Neural progenitor cell (in vitro differentiated cells): ENCODE measurements at regions not wholly inside any gene's neighbourhood (a gene's known extent, or its start where the extent isn't known, plus 50 kb on each side); places are given as distances from the start of the nearest gene placed in this dataset.

Experiments
- DNase-seq: peaks from one replicate; pipeline ENCODE4 v3.0.0-alpha.2; 2016; ENCODE audit warnings: low spot score
- H2AFZ ChIP-seq: fragments of 200-600 bp; sonication (generic); replicated peaks from 2 replicates; pipeline ENCODE4 v1.6.1; 2016; ENCODE audit warnings: antibody characterized with exemption
- H3F3A ChIP-seq: fragments of 200-600 bp; sonication (generic); 2 replicates; pipeline ENCODE4 v1.6.1; 2016; ENCODE audit warnings: antibody characterized with exemption, low read depth
- H3K27ac ChIP-seq: fragments of 200-600 bp; sonication (generic); 2 replicates; pipeline ENCODE4 v1.5.1; 2016; ENCODE audit warnings: mild to moderate bottlenecking
- H3K27me3 ChIP-seq: fragments of 200-600 bp; sonication (generic); 2 replicates; pipeline ENCODE4 v1.6.1; 2016; ENCODE audit warnings: mild to moderate bottlenecking, moderate library complexity
- H3K36me3 ChIP-seq: fragments of 200-600 bp; sonication (generic); 2 replicates; pipeline ENCODE4 v1.5.1; 2016
- H3K4me1 ChIP-seq: fragments of 200-600 bp; sonication (generic); 2 replicates; pipeline ENCODE4 v1.6.1; 2016; ENCODE audit warnings: mixed run types
- H3K4me2 ChIP-seq: fragments of 200-600 bp; sonication (generic); 2 replicates; pipeline ENCODE4 v1.6.1; 2016
- H3K4me3 ChIP-seq: fragments of 200-600 bp; sonication (generic); 2 replicates; pipeline ENCODE4 v1.5.1; 2016
- H3K79me2 ChIP-seq: fragments of 200-600 bp; sonication (generic); 2 replicates; pipeline ENCODE4 v1.6.1; 2016; ENCODE audit warnings: low read depth
- H3K9ac ChIP-seq: fragments of 200-600 bp; sonication (generic); 2 replicates; pipeline ENCODE4 v1.6.1; 2016
- H3K9me3 ChIP-seq: fragments of 200-600 bp; sonication (generic); 2 replicates; pipeline ENCODE4 v1.5.1; 2016; ENCODE audit warnings: low read depth
- H4K20me1 ChIP-seq: fragments of 200-600 bp; sonication (generic); 2 replicates; pipeline ENCODE4 v1.6.1; 2016; ENCODE audit warnings: low read depth
- H3K27ac Mint-ChIP-seq: 3 replicates; pipeline ENCODE4 v1.8.0; 2021; ENCODE audit warnings: mixed read lengths
- H3K27me3 Mint-ChIP-seq: 2 replicates; pipeline ENCODE4 v1.8.0; 2022; ENCODE audit warnings: low read depth, mild to moderate bottlenecking, inconsistent platforms, moderate library complexity, mixed read lengths; ENCODE audit not compliant: insufficient read depth
- H3K36me3 Mint-ChIP-seq: 3 replicates; pipeline ENCODE4 v1.8.0; 2021; ENCODE audit warnings: mixed read lengths
- H3K4me1 Mint-ChIP-seq: 3 replicates; pipeline ENCODE4 v1.8.0; 2021; ENCODE audit warnings: mixed read lengths
- H3K4me3 Mint-ChIP-seq: 3 replicates; pipeline ENCODE4 v1.8.0; 2021; ENCODE audit warnings: mild to moderate bottlenecking, moderate library complexity, mixed read lengths
- H3K9me3 Mint-ChIP-seq: 3 replicates; pipeline ENCODE4 v1.8.0; 2020; ENCODE audit warnings: mixed read lengths
- EZH2 ChIP-seq: fragments of 200-600 bp; sonication (generic); IDR thresholded peaks from 2 replicates; pipeline ENCODE4 v1.6.1; 2017; ENCODE audit warnings: antibody characterized with exemption, mild to moderate bottlenecking, moderate library complexity
- EZH2phosphoT487 ChIP-seq: fragments of 200-600 bp; sonication (generic); IDR thresholded peaks from 2 replicates; pipeline ENCODE4 v1.6.1; 2017; ENCODE audit warnings: antibody characterized with exemption
- TF ChIP-seq, protein P1 (sequence below): fragments of 200-600 bp; sonication (generic); IDR thresholded peaks from 2 replicates; pipeline ENCODE4 v1.5.1; 2017; ENCODE audit warnings: antibody characterized with exemption, mild to moderate bottlenecking

DNA sequence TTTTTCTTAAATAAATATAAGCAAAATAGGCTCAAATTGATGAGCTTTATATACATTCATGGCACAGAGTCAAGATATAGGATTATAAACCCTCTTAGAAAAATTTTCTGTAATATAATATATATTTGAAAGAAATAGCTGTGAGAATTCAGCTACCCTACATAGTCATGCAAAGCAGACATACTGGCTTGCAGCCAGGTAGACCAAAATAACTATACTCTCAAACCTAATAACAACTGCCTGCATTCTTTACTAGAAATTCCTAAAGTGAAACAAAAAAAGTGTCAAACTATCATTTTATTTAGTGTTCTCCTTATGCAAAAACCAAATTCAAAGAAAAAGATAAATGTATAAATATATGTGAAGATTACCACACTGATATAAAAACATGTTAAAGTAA lies 1390.2 kb downstream of the C4orf33 start:
- Mint-ChIP-seq H3K9me3 (peaks cover under 1% of the 10 kb centered on the region), H3K4me3 (no peak overlapping the region), H3K4me1 (no peaks in the 10 kb centered on the region), H3K27ac (no peak overlapping the region), H3K27me3 (peaks cover 2% of the 10 kb centered on the region), H3K36me3 (no peaks in the 10 kb centered on the region)
- TF ChIP-seq EZH2phosphoT487 = no peak
- TF ChIP-seq, protein P1, sequence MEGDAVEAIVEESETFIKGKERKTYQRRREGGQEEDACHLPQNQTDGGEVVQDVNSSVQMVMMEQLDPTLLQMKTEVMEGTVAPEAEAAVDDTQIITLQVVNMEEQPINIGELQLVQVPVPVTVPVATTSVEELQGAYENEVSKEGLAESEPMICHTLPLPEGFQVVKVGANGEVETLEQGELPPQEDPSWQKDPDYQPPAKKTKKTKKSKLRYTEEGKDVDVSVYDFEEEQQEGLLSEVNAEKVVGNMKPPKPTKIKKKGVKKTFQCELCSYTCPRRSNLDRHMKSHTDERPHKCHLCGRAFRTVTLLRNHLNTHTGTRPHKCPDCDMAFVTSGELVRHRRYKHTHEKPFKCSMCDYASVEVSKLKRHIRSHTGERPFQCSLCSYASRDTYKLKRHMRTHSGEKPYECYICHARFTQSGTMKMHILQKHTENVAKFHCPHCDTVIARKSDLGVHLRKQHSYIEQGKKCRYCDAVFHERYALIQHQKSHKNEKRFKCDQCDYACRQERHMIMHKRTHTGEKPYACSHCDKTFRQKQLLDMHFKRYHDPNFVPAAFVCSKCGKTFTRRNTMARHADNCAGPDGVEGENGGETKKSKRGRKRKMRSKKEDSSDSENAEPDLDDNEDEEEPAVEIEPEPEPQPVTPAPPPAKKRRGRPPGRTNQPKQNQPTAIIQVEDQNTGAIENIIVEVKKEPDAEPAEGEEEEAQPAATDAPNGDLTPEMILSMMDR = no peak
- no peak for TF ChIP-seq EZH2
- Histone ChIP-seq H4K20me1 (no peaks in the 10 kb centered on the region), H3F3A (no peaks in the 10 kb centered on the region), H3K79me2 (no peaks in the 10 kb centered on the region), H3K4me2 (no peak overlapping the region), H3K27me3 (no peaks in the 10 kb centered on the region), H3K36me3 (no peaks in the 10 kb centered on the region), H3K4me1 (no peaks in the 10 kb centered on the region), H3K27ac (no peak overlapping the region), H3K9me3 (no peaks in the 10 kb centered on the region), H3K4me3 (no peak overlapping the region), H3K9ac (no peak overlapping the region), H2AFZ (no peak overlapping the region)
- no peak for DNase-seq

DNA sequence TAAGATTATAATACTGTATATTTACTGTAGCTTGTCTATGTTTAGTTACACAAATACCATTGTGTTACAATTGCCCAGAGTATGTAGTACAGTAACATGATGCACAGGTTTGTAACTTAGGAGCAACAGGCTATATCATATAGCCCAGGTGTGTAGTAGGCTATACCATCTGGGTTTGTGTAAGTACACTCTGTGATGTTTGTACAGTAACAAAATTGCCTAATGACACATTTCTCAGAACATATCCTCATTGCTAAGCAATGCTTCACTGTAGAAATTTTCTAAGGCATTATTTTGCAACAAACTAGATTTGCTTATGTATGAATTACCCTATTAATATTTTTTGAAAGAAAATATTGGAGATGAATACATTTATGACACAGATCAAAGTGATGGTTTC lies 1390.9 kb downstream of the C4orf33 start:
- no peaks in the 10 kb centered on the region for H3K27me3 ChIP-seq
- no peaks in the 10 kb centered on the region for H3K4me1 ChIP-seq
- no peaks in the 10 kb centered on the region for H3K36me3 ChIP-seq
- H3K36me3 Mint-ChIP-seq = no peaks in the 10 kb centered on the region
- peaks cover 2% of the 10 kb centered on the region for H3K27me3 Mint-ChIP-seq
- no peak overlapping the region for H2AFZ ChIP-seq
- no peaks in the 10 kb centered on the region for H3K9me3 ChIP-seq
- no peak for DNase-seq
- H3K9ac ChIP-seq = no peak overlapping the region
- H3K4me3 ChIP-seq = no peak overlapping the region
- H3K27ac ChIP-seq = no peak overlapping the region
- H3K9me3 Mint-ChIP-seq = peaks cover 6% of the 10 kb centered on the region
- H3F3A ChIP-seq = no peaks in the 10 kb centered on the region
- no peaks in the 10 kb centered on the region for H3K4me1 Mint-ChIP-seq
- no peak overlapping the region for H3K4me2 ChIP-seq
- H4K20me1 ChIP-seq = no peaks in the 10 kb centered on the region
- H3K79me2 ChIP-seq = no peaks in the 10 kb centered on the region
- no peak overlapping the region for H3K27ac Mint-ChIP-seq
- no peak for TF ChIP-seq EZH2phosphoT487
- TF ChIP-seq, protein P1 = no peak
- TF ChIP-seq EZH2 = no peak
- no peak overlapping the region for H3K4me3 Mint-ChIP-seq

DNA sequence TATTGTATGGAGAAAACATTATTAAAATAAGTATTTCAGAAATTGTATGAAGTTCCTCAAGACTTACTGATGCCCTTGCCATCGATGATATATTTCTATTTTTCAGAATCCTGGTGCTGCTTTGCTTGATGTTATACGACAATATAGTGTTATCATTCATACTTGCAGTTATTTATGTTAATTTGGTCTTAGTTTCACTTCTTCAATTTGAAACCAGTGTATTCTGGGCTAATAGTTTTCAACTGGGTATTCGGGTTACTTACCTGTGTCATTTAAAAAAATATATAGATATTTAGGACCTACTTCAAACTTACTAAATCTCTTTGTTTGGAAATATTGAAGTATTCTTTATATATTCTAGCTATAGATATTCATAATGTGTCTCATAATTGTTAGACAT lies 1414.7 kb downstream of the C4orf33 start:
- Mint-ChIP-seq H3K27me3 (no peaks in the 10 kb centered on the region), H3K27ac (no peak overlapping the region), H3K36me3 (no peaks in the 10 kb centered on the region), H3K4me3 (no peak overlapping the region), H3K9me3 (no peaks in the 10 kb centered on the region), H3K4me1 (no peaks in the 10 kb centered on the region)
- H3K4me1 ChIP-seq = no peaks in the 10 kb centered on the region
- H3K36me3 ChIP-seq = no peaks in the 10 kb centered on the region
- no peak overlapping the region for H3K4me3 ChIP-seq
- no peaks in the 10 kb centered on the region for H3K27me3 ChIP-seq
- H3K27ac ChIP-seq = no peak overlapping the region
- no peaks in the 10 kb centered on the region for H3K79me2 ChIP-seq
- H2AFZ ChIP-seq = peak overlapping the region; percentile 2
- H3K4me2 ChIP-seq = no peak overlapping the region
- H3F3A ChIP-seq = no peaks in the 10 kb centered on the region
- H3K9me3 ChIP-seq = no peaks in the 10 kb centered on the region
- no peak for DNase-seq
- TF ChIP-seq EZH2phosphoT487 = no peak
- H3K9ac ChIP-seq = no peak overlapping the region
- H4K20me1 ChIP-seq = no peaks in the 10 kb centered on the region

DNA sequence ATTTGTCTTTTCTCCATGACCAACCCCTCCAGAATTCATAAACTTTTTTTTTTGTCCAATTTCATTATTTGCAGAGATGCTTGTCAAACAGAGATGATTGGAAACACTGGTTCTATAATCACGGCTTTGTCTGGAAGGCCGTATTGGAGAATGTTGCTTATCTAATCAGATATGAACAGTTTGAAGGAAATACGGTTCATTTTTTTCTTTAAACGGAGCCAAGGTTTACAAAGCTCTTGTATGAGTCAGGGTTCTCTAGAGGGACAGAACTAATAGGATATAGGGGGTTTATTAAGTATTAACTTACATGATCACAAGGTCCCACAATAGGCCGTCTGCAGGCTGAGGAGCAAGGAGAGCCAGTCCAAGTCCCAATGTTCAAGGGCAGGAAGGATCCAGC lies 1415.8 kb downstream of the C4orf33 start:
- Mint-ChIP-seq H3K4me3 (no peak overlapping the region), H3K27ac (no peak overlapping the region), H3K9me3 (no peaks in the 10 kb centered on the region), H3K27me3 (no peaks in the 10 kb centered on the region), H3K36me3 (no peaks in the 10 kb centered on the region), H3K4me1 (no peaks in the 10 kb centered on the region)
- Histone ChIP-seq H3F3A (no peaks in the 10 kb centered on the region), H3K9me3 (no peaks in the 10 kb centered on the region), H3K27ac (no peak overlapping the region), H3K4me2 (no peak overlapping the region), H3K9ac (no peak overlapping the region), H3K4me3 (no peak overlapping the region), H3K36me3 (no peaks in the 10 kb centered on the region), H3K4me1 (no peaks in the 10 kb centered on the region), H3K27me3 (no peaks in the 10 kb centered on the region), H4K20me1 (no peaks in the 10 kb centered on the region), H2AFZ (no peak overlapping the region), H3K79me2 (no peaks in the 10 kb centered on the region)
- TF ChIP-seq EZH2phosphoT487 = no peak
- TF ChIP-seq, protein P1 = no peak
- TF ChIP-seq EZH2 = no peak
- no peak for DNase-seq
